ENCODE measurements at regions not wholly inside any gene's neighbourhood (a gene's known extent, or its start where the extent isn't known, plus 50 kb on each side); places are given as distances from the start of the nearest gene placed in this dataset.

DNA sequence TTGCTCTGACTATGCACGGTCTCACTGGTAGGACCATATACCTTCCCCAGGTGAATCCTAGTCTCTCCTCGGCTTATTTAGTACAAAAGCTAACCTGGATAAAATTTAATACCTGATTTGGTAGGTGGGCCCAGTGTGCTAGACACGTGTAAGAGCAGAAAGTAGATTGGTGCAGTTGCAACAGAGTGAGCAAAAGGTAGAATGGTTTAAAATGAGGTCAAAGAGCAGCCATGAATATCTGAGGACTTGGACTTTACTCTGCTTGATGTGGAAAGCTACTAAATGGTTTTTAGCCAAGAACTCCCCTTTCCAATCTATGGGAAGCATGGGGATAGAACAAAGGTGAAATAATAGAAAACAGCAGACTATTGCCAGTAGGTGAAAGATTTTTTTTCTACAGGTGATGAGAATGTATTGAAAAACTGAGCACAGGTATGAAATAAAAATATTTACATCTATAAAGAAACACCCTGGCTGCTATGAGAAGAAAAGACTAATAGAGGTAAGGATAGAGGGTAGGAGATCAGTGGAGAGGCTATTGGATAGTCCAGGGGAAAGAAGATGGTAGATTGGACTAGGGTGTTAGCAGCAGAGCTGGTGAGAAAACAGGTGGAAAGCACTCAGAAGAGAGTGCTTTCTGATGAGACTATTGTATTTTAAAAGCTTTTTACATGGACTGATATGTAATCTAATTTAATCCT, 61.3 kb upstream of the BCL9 start:
- Mint-ChIP-seq H3K27ac (no peak overlapping the region), H3K4me1 (no peaks in the 10 kb centered on the region)

DNA sequence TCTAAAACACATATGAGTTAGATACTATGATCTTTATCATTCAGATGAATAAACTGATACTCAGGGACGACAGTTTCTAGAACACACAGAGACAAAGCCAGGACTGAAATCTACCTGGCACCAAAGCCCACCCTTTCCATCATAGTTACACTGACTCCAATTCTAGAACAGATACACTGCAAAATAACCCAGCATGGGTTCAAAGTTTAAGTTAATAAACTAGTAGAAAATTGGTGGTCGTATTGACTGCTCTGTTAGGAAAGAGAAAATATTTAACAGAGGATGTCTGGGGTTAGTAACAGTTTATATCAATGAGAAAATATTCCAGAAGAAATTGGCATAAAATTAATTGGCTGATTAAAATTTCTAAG, 60.8 kb upstream of the BCL9 start:
- DNase-seq (ENCODE audit: low spot score in 2 of 2) (no peak), ATAC-seq (no peak)
- Mint-ChIP-seq H3K36me3 (no peaks in the 10 kb centered on the region), H3K4me1 (no peaks in the 10 kb centered on the region), H3K4me3 (no peak overlapping the region), H3K27ac (no peak overlapping the region), H3K9me3 (no peaks in the 10 kb centered on the region)

More for the DNA sequence above, 61.3 kb upstream of the BCL9 start:
- ATAC-seq: no peak
- Mint-ChIP-seq H3K4me3 (no peak overlapping the region), H3K9me3 (no peaks in the 10 kb centered on the region), H3K36me3 (no peaks in the 10 kb centered on the region)
- DNase-seq (ENCODE audit: low spot score in 2 of 2): no peak

DNA sequence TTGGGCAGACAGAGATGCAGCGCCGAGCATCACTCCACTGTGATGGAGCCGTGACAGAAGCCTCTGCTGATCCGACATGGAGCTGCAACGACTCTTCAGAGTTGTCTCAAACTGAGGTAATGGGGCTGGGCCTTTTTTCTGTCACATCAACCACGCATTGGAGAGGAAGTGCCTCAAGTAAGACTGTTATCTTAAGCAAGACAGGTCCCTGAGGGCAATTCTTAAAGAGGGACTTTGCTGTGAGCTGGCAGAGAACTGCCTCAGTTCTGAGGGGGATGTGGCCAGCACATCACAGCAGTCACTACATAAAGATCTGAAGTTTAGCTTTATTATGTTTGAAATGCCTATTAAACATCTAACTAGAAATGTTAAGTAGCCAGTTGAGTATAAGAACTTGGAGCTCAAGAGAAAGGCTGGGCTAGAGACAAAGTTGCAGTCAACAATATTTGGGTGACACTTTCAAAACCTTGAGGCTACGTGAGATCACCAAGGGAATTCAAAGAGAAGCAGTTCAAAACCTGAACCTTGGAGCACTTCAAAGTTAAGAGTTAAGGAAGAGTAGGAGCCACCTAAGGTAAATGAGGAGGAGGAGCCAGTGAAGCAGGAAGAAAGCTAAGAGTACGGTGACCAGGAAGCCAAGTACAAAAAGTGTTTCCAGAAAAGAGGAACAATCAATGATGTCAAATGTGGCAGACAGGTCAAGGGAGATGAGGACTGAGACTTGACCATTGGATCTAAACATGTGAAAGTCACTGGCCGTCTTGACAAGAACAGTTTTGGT, 54.2 kb upstream of the BCL9 start:
- H3K4me1 Mint-ChIP-seq: no peaks in the 10 kb centered on the region
- DNase-seq (ENCODE audit: low spot score in 2 of 2) (no peak), ATAC-seq (no peak)
- no peaks in the 10 kb centered on the region for H3K9me3 Mint-ChIP-seq
- no peaks in the 10 kb centered on the region for H3K36me3 Mint-ChIP-seq
- no peak overlapping the region for H3K4me3 Mint-ChIP-seq
- no peak overlapping the region for H3K27ac Mint-ChIP-seq

DNA sequence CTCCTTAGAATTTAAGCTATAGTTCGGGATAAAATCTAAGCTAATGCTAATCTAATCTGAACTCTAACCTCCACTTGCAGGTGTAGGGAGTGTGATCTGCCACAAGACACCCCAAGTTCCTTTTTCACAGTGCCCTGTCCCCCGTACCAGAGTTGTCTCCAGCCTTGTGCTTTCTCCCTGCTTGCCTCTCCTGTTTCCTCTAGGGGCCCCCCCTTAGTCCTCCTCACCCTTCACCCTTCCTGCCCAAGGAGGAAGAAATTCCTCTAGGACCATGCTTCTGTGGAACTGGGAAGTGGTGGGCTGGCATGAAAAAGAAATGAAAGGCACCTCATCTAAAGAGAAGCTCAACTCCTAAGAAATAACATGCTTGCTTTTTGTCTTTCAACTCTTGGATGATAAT, 50.2 kb upstream of the BCL9 start:
- DNase-seq (ENCODE audit: low spot score in 2 of 2) (no peak), ATAC-seq (no peak)
- no peaks in the 10 kb centered on the region for H3K9me3 Mint-ChIP-seq
- H3K4me1 Mint-ChIP-seq: no peaks in the 10 kb centered on the region
- no peak overlapping the region for H3K4me3 Mint-ChIP-seq
- H3K36me3 Mint-ChIP-seq: peaks cover 5% of the 10 kb centered on the region
- no peak overlapping the region for H3K27ac Mint-ChIP-seq
